PFSK-1 (cell line): ENCODE measurements at regions not wholly inside any gene's neighbourhood (a gene's known extent, or its start where the extent isn't known, plus 50 kb on each side); places are given as distances from the start of the nearest gene placed in this dataset.

ENCODE experiments used
- FOXP2 ChIP-seq: optimal IDR thresholded peaks from 2 replicates; pipeline ENCODE3; 2011; ENCODE audit warnings: borderline replicate concordance, control low read depth, inconsistent platforms; ENCODE audit not compliant: insufficient read depth; ENCODE audit errors: extremely low read length, extremely low read depth
- POLR2AphosphoS5 ChIP-seq: IDR thresholded peaks from 2 replicates; pipeline ENCODE4 v1.6.1; 2012; ENCODE audit warnings: low read depth, mild to moderate bottlenecking, control low read depth, low read length, moderate library complexity
- SIN3A ChIP-seq: IDR thresholded peaks from 2 replicates; pipeline ENCODE4 v1.6.1; 2012; ENCODE audit warnings: mild to moderate bottlenecking, low read length, moderate library complexity, borderline replicate concordance; ENCODE audit not compliant: insufficient read depth
- TAF1 ChIP-seq: IDR thresholded peaks from 2 replicates; pipeline ENCODE4 v1.6.1; 2012; ENCODE audit warnings: low read length, control low read depth, borderline replicate concordance; ENCODE audit not compliant: insufficient read depth
- TF ChIP-seq, protein P1 (sequence below), 2 experiments: IDR thresholded peaks; 2 replicates each; pipeline versions ENCODE4 v1.6.1 to v1.8.0; 2011 to 2012; ENCODE audit warnings: low read depth in 2 of 2, low read length in 2 of 2, control low read depth in 1 of 2, inconsistent platforms in 1 of 2, mild to moderate bottlenecking in 1 of 2, moderate library complexity in 1 of 2; ENCODE audit not compliant: insufficient read depth in 1 of 2

DNA sequence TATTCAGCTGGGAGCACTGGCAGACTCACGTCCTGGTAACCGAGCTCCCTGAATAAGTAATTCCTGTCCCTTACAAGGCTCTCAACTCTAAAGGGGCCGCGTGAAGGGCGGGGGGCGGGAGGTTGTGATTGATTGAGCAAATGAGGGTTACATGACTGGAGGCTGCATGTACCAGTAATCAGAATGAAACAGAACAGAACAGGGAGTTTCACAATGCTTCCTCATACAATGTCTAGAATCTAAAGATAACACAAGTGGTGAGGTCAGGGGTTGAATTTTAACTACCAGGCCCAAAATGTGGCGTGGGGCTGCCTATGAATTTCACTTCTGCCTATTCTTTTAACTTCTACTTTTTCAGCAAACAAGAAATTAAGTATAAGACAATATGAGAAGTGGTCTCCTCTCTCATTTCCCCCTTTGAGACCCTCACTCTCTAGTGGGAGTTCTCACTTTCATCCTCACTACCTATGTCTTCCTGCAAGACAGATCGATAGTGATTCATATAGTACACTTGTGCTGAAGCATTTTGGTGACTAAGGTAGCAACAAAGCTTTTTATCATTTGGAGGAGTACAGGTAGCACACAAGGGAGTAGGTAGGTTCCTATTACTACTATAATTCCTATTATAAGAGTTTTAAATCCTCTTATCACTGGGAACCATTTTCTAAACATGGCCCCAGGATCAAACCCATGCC is 239.8 kb downstream of the KTN1 start:
- TF ChIP-seq TAF1 (no peak), FOXP2 (no peak), SIN3A (no peak), POLR2AphosphoS5 (no peak)
- TF ChIP-seq, protein P1, sequence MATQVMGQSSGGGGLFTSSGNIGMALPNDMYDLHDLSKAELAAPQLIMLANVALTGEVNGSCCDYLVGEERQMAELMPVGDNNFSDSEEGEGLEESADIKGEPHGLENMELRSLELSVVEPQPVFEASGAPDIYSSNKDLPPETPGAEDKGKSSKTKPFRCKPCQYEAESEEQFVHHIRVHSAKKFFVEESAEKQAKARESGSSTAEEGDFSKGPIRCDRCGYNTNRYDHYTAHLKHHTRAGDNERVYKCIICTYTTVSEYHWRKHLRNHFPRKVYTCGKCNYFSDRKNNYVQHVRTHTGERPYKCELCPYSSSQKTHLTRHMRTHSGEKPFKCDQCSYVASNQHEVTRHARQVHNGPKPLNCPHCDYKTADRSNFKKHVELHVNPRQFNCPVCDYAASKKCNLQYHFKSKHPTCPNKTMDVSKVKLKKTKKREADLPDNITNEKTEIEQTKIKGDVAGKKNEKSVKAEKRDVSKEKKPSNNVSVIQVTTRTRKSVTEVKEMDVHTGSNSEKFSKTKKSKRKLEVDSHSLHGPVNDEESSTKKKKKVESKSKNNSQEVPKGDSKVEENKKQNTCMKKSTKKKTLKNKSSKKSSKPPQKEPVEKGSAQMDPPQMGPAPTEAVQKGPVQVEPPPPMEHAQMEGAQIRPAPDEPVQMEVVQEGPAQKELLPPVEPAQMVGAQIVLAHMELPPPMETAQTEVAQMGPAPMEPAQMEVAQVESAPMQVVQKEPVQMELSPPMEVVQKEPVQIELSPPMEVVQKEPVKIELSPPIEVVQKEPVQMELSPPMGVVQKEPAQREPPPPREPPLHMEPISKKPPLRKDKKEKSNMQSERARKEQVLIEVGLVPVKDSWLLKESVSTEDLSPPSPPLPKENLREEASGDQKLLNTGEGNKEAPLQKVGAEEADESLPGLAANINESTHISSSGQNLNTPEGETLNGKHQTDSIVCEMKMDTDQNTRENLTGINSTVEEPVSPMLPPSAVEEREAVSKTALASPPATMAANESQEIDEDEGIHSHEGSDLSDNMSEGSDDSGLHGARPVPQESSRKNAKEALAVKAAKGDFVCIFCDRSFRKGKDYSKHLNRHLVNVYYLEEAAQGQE (IDR thresholded peaks at IDR 0.05; ENCODE audit: insufficient read depth in 1 of 2, low read depth in 2 of 2, low read length in 2 of 2), result no peak

DNA sequence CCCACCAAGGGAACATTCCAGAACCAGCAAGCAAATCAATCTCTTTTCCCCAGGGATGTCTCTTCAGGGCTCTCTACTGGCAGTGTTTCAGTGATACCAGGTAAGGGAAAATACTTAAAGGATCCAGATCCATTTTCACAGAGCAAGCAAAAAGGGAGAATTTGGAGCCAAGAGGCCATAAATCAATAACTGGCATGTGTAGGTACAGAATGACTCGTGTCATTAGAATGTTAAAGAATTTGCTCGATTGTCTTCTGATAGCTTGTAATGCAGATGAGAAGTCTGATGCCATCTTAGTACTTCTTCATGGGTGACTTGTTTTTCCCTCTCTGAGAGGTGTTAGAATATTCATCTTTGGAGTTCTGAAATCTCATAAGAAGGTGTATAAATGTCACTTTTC is 242.9 kb downstream of the KTN1 start:
- TF ChIP-seq SIN3A (no peak), FOXP2 (no peak), TAF1 (no peak), POLR2AphosphoS5 (no peak)
- TF ChIP-seq, protein P1 (IDR thresholded peaks at IDR 0.05; ENCODE audit: insufficient read depth in 1 of 2, low read depth in 2 of 2, low read length in 2 of 2), result no peak

- TF ChIP-seq, protein P1 (IDR thresholded peaks at IDR 0.05; ENCODE audit: insufficient read depth in 1 of 2, low read depth in 2 of 2, low read length in 2 of 2), result no peak
- no peak for TF ChIP-seq FOXP2
- no peak for TF ChIP-seq TAF1
- no peak for TF ChIP-seq SIN3A
- no peak for TF ChIP-seq POLR2AphosphoS5
These were observed 252.3 kb downstream of the KTN1 start for GRCh38 chr14:55832122-55832911.

- TF ChIP-seq SIN3A, result no peak
- no peak for TF ChIP-seq FOXP2
- TF ChIP-seq, protein P1 (IDR thresholded peaks at IDR 0.05; ENCODE audit: insufficient read depth in 1 of 2, low read depth in 2 of 2, low read length in 2 of 2), result no peak
- TF ChIP-seq TAF1, result no peak
- no peak for TF ChIP-seq POLR2AphosphoS5
These were observed 253.0 kb downstream of the KTN1 start for GRCh38 chr14:55832974-55833373.
